ENCODE measurements at regions not wholly inside any gene's neighbourhood (a gene's known extent, or its start where the extent isn't known, plus 50 kb on each side); places are given as distances from the start of the nearest gene placed in this dataset.
A peak's percentile ranks its signal among the peaks of the same experiment; 100 is the strongest.

DNA sequence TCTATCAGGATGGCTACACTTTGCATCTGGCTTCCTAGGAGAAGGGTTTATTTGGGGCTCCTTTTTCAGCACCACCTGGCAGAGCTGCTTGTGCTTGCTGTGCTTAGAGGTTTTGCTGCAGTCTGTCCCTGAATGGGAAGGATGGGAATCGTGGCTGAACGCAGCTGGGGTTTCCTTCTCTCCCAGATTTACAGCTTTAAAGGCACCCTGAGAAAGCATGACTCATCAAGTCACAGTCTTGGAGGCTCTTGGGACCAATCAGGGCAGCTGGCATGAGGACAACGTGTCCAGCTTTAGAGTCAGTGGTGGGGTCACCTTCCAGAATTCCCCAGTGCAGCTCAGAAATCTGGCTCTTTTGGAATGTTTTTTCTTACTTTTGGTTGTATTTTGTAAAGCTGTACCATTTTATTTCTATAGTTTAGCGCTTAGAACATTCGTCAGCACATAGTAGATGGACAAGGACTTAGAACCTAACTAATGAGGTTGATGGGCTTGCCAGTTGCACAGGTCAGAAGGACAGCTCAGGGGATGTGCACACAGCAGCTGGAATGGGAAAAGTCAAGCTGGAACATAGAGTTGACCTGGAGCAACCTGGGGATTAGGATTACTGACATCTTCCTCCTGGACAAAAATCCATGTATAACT lies 222.6 kb downstream of the PRDM2 start:
- no peak for DNase-seq (ENCODE audit: low read depth in 2 of 2)

GRCh38 chr1:13926556-13926955 lies 226.6 kb downstream of the PRDM2 start:
- DNase-seq (ENCODE audit: low read depth in 2 of 2) = no peak

DNA sequence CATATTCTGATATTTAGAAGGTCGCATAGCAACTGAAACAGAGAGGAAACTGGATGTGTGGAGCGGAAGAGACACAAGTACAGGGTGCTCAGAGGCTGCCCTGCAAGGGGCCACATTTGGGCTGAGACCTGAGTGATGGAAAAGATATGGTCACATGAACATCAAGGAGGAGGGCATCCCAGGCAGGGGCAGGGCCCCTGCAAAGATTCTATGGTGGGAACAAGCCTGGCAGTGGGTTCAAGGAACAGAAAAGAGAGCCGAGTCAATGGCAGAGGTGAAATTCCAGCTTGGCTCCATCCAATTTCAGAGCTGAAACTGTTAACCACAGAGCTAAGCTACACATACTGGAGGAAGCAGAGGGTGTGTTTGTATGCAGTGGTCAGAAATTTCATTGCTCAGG lies 227.7 kb downstream of the PRDM2 start:
- no peak for DNase-seq (ENCODE audit: low read depth in 2 of 2)

DNA sequence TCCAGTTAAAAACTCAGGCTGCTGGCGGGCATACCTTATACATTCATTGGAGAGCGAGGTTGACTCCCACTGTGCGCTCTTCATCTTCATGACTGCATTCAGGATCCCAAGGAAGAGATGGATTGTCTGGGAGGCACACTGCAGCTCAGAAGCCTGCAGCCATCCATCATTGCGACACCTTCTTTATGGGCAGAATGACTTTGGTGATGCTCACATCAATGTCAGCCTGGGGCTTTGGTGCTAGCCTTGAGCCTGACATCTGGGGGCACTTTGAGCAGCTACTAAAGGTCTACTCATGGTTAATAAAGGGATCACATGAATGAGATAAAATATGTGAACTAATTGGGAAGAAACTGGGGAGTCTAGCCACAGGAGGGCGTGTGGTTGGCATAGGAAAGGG lies 229.3 kb downstream of the PRDM2 start:
- DNase-seq (ENCODE audit: low read depth in 2 of 2) = no peak

DNA sequence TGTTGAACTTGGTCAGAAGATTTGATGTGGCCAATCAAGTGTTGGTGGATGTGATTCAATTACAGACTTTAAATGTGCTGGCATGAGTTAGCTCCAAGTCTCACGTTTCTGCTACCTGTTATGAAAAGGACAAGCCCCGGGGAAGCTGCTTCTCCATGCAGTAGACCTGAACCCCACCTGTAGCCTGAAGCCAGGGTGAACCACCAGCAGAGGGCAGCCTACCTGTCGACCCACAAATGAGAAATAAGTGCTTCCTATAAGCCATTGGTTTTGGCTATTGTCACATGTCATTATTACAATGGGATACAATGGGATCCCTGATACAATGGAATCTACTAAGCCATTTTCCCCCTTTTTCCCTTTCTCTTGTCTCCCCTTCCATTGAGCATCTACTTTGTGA lies 230.2 kb downstream of the PRDM2 start:
- peak in 1 of 2 donors; percentile 28 for DNase-seq (ENCODE audit: low read depth in 2 of 2)

DNA sequence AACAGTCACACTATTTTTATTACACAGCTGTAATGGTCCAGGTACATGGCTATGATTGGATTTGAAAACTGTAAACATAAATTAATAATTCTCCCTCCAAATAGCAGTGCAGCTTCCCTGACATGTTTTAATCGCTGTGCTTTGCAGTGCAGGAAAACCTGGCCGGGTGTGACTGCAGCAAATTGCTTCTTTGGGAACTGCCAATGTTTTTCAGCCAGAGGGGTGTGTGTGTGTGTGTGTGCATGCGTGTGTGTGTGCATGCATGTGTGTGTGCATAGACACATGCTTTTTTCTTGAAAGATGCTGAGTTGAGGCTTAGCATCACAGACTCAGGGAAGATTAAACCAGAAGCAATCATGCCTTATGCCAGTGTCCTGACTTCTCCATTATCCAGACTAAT lies 231.2 kb downstream of the PRDM2 start:
- DNase-seq (ENCODE audit: low read depth in 2 of 2) = no peak

- DNase-seq (ENCODE audit: low read depth in 2 of 2) = no peak
Observed at GRCh38 chr1:13935336-13935735, 235.3 kb downstream of the PRDM2 start.

DNA sequence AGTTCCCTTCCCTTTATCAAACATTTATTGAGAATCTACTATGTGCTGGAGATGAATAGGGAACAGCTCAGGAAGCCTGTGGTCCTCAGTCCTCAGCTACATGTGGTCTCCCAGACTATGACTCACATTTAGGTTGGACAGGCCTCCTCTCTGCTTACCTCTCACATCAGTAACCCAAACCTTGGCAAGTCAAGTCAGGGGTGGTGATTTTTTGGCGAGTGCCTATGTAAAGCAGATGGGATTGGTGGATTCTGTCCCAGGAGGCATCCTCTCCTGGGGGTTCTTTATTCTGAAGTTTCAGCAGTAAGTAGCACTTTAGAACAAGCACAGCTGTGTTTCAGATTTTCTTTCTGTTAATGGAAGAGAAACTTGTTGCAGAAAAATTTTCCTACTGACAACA lies 241.3 kb downstream of the PRDM2 start:
- no peak for DNase-seq (ENCODE audit: low read depth in 2 of 2)

DNA sequence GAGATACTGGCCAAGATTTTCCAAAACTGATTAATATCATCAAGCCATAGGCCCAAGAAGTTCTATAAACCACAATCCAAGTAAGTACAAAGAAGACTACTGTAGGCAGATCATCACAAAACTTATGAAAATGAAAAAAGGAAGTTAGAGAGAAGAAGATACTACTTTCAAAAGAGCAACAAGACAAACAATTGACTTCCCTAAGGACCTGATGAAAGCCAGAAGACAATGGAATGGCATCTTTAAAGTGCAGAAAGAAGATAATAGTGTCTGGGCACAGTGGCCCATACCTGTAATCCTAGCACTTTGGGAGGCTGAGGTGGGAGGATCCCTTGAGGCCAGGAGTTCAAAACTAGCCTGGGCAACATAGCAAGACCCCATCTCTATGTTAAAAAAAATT lies 243.1 kb downstream of the PRDM2 start:
- no peak for DNase-seq (ENCODE audit: low read depth in 2 of 2)

DNA sequence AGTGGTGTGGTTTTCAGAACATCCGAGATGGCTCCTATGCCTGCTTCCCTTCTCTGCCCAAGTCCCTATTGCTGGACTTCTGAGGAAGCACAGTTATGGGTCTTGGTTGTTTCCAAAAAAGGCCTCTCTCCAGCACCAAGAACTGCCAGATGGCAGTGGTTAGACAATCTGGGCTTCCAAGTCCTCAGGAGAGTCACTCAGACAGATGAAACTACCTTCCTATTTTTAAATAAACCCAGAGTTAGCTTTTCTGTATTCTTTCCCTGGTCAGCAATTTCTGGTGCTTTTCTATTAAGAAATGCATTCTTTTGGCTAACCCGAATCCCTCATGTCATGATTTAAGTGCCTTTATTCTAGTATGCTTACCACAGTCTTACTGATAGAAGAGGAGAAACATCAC lies 245.9 kb downstream of the PRDM2 start:
- DNase-seq (ENCODE audit: low read depth in 2 of 2) = no peak

- no peak for DNase-seq (ENCODE audit: low read depth in 2 of 2)
Observed at GRCh38 chr1:13947658-13948057, 247.7 kb downstream of the PRDM2 start.

DNA sequence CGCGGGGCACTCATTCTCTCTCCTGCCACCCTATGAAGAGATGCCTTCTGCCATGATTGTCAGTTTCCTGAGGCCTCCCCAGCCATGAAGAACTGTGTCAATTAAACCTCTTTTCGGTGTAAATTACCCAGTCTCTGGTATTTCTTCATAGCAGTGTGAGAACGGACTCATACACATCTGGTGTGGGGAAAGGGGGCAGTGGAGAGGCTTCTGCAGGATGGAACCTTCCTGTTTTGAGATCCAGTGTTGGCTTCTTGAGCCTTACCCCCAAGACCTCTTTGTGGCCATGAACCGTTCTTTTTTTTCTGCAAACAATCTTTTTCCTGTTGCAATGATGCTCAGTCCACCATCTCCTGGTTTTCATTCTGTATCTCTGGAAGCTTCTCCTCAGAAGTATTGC lies 248.4 kb downstream of the PRDM2 start:
- DNase-seq (ENCODE audit: low read depth in 2 of 2) = no peak

DNA sequence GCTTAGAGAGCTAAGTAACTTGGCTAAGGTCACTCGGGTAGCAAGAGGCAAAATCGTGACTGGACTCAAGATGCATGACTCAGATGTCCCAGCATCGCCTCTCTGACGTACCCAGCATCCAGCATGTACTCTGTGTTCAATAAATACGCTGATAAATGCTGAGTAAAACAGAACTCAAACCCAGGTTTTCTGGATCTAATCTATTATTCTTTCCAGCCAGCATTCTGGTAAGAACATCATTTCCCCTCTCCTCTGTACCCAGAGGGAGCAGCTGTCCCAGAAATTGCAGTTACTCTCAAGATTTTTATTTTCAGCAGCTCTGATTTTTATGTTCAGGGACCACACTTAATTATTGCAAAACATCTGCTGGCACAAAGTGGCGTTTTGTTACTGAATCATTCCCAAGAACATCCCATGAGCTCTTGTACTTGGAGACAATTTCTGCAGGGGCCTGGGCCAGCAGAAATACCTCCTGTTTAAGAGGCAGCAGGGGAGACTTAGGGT lies 249.0 kb downstream of the PRDM2 start:
- no peak for DNase-seq (ENCODE audit: low read depth in 2 of 2)

DNA sequence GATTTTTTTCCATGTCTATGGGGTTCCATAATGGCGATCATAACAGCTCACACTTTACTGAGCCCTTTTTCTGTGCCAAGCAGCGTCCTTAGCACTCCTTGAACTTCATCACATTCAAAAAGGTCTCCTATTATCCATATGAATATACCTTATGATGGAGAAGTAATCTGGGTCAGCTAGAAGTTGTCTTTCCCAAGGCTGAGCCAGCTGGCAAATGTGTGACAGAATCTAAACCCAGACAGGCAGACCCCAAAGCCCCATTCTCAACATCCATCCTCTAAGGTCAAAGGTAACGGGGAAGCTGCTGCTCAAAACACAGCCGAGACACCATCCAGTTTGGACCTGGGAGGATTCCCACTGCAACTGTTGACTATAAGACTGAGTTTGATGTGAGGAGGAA lies 249.6 kb downstream of the PRDM2 start:
- no peak for DNase-seq (ENCODE audit: low read depth in 2 of 2)

DNA sequence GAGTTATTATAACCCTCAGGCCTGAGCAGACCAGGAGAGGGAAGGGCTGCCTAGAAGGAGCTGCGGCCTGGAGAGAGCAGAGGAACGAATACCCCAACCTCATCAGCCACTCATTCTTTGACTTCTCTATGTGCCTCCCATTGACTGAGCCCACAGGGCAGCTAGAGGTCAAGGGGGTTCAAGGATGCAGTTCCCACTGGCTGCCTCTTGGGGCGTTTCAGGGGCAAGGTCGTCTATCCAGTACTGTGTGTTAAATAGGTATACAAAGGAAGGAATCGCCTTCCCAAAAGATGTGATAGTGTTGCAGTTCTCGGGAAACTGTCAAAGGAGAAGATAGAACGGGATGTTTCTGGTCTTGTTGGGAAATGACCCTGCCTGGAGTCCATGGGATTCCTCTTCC lies 250.6 kb downstream of the PRDM2 start:
- DNase-seq (ENCODE audit: low read depth in 2 of 2) = no peak

- DNase-seq (ENCODE audit: low read depth in 2 of 2) = no peak
Observed at GRCh38 chr1:13951793-13952751, 252.1 kb downstream of the PRDM2 start.

GRCh38 chr1:13952985-13953384 lies 253.0 kb downstream of the PRDM2 start:
- DNase-seq (ENCODE audit: low read depth in 2 of 2) = no peak

GRCh38 chr1:13956393-13956792 lies 256.4 kb downstream of the PRDM2 start:
- DNase-seq (ENCODE audit: low read depth in 2 of 2) = no peak

DNA sequence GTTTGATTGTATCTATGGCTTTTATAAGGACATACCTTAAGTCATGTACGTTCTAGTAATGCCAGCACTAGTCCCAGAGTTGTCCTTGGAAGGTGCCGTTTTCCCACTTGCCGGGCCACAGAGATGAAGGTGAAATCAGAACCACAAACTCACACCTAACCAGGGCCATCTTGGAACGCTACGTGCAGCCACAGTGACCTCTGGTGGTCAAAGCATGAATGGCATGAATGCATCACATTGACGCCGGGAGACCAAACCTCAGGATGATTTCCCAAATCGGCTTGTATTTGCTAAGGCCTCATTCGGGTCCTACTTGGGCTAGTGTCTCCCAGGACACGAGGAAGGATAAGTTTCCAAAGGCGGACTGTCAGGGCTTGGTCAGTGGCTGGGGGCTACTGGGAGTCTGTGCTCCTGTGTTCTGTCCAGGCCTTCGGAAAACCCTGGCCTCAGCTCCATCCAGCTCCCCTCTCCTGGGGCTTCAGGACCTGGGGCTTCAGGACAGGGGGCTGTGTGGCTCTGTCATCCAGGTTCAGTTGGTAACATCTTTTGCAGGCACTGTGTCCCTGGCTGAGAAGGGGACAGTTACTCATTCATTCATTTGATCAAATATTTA lies 260.5 kb downstream of the PRDM2 start:
- DNase-seq (ENCODE audit: low read depth in 2 of 2) = peak; percentile 58 to 59

DNA sequence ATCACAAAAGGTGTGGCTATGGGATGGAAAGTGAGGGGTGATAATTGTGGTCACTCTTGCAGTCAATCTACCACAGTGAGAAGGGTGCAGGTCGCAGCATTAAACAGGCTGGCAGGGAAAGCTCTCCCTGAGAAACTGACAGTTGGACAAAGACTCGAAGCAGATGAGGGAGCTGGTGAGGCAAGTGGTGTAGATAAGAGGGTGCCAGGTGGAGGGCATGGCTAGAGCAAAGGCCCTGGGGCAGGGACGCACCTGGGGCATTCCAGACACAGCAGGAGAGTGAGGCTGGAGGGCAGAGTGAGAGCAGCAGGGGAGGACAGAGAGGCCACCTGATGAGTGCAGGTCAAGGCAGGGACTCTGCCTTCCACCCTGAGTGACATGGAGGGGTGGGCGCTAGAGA lies 264.8 kb downstream of the PRDM2 start:
- no peak for DNase-seq (ENCODE audit: low read depth in 2 of 2)

DNA sequence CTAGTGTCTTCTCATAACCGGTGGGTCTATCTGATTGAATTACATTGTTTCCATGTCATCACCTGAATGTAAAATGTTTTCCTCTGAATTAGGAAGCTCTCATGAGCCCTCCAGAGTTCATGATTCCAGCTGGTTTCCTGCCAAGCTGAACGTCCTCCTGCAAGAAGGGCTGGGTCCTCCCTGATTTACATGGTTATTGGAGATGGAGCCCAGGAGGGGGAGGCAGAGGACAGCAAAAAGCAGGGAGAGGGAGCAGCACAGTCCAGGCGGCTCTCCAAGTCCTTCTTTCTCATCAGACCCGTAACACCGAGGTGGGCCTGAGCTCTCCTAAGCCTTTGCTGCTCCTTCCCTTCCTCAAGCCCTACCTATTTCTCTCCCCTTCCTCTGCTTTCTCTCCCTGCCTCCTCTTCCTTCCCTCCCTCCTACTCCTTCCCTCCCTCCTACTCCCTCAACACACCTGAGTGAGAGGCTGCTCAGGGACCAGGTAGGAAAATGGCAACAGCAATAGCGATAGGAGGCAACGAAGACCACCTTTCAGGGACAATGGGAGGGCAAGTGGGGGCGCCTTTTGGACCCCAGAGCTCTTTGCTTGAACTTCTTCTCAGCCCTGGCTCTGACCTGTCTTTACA lies 265.9 kb downstream of the PRDM2 start:
- no peak for DNase-seq (ENCODE audit: low read depth in 2 of 2)

- DNase-seq (ENCODE audit: low read depth in 2 of 2) = no peak
Observed at GRCh38 chr1:13967707-13968106, 267.7 kb downstream of the PRDM2 start.
